ENCODE measurements at regions not wholly inside any gene's neighbourhood (a gene's known extent, or its start where the extent isn't known, plus 50 kb on each side); places are given as distances from the start of the nearest gene placed in this dataset.
"Not testable (repeated sequence)": the region's sequence is repeated elsewhere in the genome, so short reads cannot be mapped to it uniquely, and the experiment has no call there.

DNA sequence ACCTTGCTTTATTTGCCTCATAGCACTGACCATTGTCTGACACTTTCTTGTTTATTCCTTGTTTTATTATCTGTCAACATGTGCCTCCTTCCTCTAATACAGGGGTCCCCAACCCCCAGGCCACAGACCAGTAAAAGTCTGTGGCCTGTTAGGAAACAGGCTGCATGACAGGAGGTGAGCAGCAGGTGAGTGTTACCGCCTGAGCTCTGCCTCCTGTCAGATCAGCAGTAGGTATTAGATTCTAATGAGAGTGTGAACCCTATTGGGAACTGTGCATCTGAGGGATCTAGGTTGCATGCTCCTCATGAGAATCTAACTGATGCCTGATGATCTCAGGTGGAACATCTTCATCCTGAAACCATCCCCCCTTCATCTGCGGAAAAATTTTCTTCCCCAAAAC lies 228.0 kb downstream of the HINT1 start:
- DNase-seq: no peak

GRCh38 chr5:130923543-130924124 lies 241.4 kb downstream of the HINT1 start:
- no peak for DNase-seq

- DNase-seq: no peak
Observed at GRCh38 chr5:130912088-130912487, 253.0 kb downstream of the HINT1 start.

DNA sequence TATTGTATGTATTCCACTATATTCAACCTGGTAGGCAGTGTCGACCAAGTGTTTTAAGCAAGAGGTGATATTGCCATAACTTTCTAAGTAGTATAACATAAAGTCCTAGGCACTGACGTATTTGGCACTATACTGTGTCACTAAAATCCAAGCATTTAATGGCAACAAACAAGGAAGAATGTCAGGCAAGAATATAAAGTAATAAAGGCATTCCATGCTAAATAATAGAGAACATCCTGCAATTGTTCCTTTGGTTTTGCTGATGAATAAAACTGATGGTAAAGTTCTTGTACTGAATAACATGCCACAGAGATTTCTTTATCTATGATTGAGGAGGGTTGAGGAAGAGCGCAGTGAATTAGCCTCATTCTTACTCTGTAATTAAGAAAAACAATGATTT lies 256.9 kb downstream of the HINT1 start:
- no peak for DNase-seq

- DNase-seq: not testable (repeated sequence)
Observed at GRCh38 chr5:130897537-130898195, 267.4 kb downstream of the HINT1 start.

- DNase-seq: not testable (repeated sequence)
Observed at GRCh38 chr5:130897181-130897536, 267.9 kb downstream of the HINT1 start.

DNA sequence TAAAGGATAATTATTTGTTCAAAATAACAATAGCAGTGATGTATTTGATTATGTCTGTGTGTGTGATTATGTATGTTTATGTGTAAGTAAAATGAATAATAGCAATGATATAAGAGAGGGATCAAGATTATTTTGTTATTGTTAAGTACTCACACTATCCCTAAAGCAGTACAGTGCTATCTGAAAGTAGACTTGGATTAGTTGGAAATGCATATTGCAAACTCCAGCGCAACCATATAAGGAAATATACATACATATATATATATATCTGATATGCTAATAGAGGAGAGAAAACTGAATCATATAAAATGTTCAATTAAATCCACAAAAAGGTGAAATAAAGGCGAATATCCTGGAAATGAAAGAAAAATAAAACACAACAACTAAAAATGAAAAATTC lies 268.4 kb downstream of the HINT1 start:
- DNase-seq: no peak

DNA sequence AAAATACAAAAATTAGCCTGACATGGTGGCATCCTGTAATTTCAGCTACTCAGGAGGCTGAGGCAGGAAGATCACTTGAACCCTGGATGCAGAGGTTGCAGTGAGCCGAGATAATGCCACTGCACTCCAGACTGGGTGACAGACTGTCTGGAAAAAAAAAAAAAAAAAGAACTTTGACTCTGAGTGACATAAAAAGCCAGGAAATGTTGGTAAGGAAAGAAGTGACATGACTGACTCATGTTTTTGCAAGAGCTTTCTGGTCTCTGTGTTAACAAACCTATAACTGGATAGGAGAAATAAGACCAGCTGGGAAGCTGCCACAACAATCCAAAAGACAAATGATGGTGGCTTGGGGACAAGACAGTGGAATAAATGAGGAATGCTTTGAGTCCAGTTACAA lies 272.1 kb downstream of the HINT1 start:
- DNase-seq: no peak

DNA sequence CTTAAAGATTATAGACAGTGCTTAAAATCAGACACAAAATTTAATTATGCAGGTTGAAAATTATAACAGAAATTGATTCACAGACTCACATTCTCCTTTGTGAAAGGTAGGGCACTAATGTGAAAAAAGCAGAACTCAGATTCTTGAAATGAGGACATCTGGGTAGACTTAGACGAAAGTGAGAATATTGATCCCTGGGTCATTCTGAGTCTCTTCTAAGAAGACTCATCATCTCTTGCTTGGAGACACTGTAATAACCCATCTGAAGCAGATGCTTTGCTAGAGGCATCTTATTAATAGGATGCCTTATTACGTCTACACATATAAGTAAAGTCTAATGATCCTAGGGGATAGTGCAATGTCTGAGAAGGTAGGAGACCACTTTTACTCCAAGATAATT lies 274.4 kb downstream of the HINT1 start:
- no peak for DNase-seq

DNA sequence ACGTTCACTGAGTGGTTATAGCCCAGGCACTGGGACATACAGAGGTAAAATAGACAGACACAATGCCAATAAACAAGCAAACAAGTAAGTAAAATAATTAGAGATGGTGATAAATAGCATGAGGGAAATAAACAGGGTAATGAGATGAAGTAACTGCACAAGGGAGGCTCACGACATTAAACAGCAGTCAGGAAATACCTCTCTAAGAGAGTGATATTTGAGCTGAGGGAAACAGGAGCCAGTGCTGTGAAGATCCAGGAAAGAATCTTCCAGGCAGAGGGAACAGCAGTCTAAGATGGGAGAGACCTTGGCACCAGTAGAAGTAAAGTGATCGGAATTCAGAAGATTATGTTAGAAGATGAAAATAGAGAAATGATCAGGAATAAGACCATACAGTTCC lies 279.4 kb downstream of the HINT1 start:
- no peak for DNase-seq

- no peak for DNase-seq
Observed at GRCh38 chr5:130885027-130885426, 280.0 kb downstream of the HINT1 start.

GRCh38 chr5:130884023-130884422 lies 281.0 kb downstream of the HINT1 start:
- DNase-seq: no peak

- no peak for DNase-seq
Observed at GRCh38 chr5:130875656-130876055, 289.4 kb downstream of the HINT1 start.

DNA sequence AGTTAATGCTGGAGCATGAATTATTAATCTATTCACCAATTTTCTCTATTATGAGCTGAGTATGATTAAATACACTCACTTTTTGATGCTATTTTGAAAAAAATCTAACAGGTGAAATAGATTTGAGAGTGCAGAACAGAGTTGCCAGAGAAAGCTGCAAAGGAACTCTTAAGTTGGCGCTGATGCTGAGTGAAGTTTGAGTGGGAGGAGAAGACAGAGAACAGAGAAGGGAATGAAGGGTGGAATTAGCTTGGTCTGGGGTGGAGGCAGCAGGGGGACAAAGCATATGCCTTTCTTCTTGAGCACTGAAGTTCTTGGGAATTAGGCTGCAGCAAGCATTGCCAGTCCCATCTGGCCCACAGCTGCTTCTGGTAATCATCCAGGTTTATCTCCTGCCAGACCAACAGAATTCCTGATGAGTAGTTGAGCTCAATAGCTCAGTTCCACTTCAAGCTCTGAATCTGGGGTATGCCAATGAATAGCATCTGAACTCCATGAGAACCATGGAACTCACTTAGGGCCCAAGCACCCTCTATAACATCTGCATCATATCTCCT lies 290.1 kb downstream of the HINT1 start:
- DNase-seq: no peak

- DNase-seq: peak; percentile 69
Observed at GRCh38 chr5:130871346-130872086, 293.5 kb downstream of the HINT1 start.

GRCh38 chr5:130870691-130871090 lies 294.4 kb downstream of the HINT1 start:
- no peak for DNase-seq

GRCh38 chr5:130868186-130868840 lies 296.7 kb downstream of the HINT1 start:
- no peak for DNase-seq

DNA sequence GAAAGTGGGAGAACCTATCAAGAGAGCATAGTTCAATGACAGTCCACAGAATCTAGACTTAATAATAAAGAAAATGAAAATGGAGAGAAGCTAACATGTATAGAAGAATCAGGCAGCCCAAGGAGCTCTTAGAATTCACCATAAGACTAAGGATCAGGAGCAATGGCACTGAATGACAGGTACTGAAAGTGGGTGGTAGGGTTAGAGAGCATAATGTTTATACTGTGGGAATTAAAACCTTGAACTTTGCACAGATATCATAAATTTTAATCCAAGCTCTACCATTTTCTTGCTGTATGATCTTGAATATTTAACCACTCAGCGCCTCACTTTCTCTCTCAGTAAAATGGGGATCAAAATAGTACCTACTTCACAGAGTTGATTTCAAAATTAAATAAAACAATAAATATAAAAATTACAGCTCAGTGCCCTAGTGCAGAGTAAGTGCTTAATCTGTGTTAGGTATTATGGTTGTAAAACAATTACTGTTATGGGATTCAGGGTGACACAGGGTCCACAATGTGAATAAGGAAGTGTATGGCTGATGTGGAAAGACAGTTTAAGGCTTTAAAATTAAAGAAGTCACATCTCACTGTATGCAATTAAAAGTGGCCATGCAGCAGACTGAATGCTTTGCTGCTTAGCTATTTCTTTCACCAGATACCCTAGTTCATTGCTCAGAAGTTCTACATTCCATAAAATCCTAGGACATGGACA lies 319.8 kb downstream of the HINT1 start:
- no peak for DNase-seq

DNA sequence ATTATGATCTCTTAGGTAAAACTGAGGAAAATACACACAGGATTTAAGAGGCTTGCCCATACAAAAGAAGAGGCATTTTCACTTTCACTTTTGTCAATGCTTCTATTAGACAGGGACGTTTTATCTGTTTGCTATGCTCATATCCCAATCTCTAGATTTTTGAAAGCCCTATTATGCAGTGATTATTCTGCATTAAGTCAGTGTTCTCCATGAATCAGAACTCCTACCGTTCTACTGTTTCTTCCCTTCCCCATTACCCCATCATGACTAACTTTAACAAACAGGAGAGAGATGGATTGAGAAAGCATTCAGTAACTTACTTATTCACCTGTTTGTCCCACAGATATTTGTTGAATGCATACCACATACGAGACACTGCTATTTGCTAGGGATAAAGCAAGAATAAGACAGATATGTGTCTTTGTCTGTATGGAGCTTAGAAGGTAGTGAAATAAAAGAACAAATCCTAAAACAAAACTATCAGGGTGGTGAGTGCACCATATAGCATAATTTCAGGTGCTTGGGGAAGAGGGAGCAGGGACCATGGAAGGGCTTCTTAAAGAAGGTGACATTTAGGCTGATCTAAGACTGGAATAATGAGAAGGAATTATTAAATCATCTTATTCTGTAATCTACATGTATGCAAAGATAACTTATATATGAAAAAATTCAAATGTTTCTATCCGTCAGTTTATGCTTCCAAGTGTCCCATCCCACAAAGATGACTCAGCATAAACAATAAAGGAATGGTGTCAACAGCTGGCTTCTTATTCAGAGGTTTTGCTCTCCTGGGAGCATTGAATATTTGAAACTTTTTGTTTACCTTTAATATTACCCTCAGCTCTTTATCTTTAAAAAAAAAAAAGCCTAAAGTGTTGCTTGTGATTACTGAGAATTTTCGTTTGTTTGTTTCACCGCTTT lies 328.1 kb downstream of the HINT1 start:
- DNase-seq: peak; percentile 7

- DNase-seq: peak; percentile 11
Observed at GRCh38 chr5:130817598-130818384, 347.3 kb downstream of the HINT1 start.

DNA sequence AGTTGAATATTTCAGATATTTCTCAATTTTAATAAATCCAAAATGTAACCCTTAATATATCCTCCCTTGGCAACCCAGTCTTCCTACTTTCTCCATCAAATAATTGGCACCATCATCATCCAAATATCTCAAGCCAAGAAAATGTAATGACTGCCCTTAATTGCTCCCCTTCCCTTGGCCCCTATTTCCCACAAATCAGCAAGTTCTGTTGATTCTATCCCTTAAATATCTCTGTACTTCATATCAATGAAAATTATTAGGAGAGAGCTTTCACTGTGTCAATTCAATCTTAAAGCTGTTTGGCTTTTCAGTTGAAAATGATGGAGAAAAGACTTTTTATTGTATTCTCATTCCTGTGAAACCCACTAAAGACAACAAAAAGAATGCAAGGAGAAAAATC lies 349.8 kb downstream of the HINT1 start:
- DNase-seq: no peak
